GM21529 (cell line): ENCODE measurements at regions not wholly inside any gene's neighbourhood (a gene's known extent, or its start where the extent isn't known, plus 50 kb on each side); places are given as distances from the start of the nearest gene placed in this dataset.
"Not testable (repeated sequence)": the region's sequence is repeated elsewhere in the genome, so short reads cannot be mapped to it uniquely, and the experiment has no call there.

ENCODE experiments used
- ATAC-seq: cut with Tn5 transposase; IDR thresholded peaks from one replicate; pipeline ENCODE4 v1.9.1; 2021; ENCODE audit not compliant: unreplicated experiment

DNA sequence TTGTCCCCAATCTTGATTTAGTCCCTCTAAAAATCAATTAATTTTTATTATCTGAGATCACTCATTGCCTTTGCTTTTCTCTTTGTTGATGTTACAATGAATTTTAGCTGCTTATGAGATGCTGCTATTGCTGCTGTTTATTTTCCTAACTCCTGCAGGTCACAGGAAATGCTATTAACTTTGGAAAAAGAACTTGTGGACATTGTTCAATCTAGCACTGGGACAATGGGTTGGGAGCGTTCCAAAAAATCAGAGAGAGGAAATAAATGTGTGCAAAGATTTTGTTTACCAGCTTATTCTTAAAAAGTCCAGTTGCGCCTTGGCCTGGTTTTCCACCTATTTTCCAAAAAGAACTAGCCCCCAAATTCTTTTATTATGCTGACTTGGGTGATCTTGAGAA is 268.3 kb downstream of the PTH2R start:
- no peak for ATAC-seq

- ATAC-seq: not testable (repeated sequence)
These were observed 279.3 kb downstream of the PTH2R start for GRCh38 chr2:208685929-208686328.

DNA sequence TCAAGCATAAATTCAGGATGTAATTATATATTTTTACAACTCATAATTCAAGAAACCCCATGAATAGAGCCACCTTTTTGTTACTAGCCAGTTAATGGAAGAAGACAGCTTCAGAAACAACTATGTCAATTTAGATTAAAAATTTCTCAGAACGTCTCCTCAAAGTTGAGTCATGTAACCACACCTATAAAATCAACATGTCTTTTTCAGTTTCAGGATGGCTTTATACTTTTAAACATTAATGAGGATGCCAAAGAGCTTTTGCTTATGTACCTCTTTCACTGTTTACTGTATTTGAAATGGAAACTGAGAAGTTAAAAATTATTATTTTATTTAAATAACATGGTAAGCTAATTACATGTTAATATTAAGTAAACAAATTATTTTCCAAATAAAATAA is 280.1 kb downstream of the PTH2R start:
- ATAC-seq: no peak

DNA sequence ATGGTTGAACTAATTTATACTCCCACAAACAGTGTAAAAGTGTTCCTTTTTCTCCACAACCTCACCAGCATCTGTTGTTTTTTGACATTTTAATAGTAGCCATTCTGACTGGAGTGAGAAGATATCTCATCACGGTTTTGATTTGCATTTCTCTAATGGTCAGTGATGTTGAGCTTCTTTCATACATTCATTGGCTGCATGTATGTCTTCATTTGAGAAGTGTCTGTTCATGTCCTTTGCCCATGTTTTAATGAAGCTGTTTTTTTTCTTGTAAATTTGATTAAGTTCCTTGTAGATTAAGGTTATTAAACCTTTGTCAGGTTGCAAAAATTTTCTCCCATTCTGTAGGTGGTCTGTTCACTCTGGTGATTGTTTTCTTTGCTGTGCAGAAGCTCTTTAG is 281.1 kb downstream of the PTH2R start:
- not testable (repeated sequence) for ATAC-seq

GRCh38 chr2:208698114-208698513 is 291.5 kb downstream of the PTH2R start:
- no peak for ATAC-seq

DNA sequence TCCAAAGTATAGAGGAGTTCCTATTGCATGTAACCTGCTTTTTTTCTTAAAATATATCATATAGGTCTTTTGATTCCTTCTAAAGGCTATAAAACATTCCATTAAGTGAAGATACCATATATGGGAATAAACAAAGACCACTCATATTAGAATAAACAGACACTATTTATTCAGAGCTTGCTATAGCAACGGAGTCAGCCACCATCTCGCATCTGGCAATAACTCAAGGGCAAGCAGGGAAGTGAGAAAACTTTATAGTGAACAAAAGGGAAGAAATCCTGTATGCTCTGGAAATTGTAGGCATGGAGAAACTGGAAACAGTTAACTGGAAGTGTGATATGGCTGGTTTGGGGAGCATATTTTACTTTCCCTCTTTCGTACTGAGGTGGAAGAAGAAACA is 301.9 kb downstream of the PTH2R start:
- no peak for ATAC-seq

- ATAC-seq: no peak
These were observed 305.0 kb downstream of the PTH2R start for GRCh38 chr2:208711598-208711997.

DNA sequence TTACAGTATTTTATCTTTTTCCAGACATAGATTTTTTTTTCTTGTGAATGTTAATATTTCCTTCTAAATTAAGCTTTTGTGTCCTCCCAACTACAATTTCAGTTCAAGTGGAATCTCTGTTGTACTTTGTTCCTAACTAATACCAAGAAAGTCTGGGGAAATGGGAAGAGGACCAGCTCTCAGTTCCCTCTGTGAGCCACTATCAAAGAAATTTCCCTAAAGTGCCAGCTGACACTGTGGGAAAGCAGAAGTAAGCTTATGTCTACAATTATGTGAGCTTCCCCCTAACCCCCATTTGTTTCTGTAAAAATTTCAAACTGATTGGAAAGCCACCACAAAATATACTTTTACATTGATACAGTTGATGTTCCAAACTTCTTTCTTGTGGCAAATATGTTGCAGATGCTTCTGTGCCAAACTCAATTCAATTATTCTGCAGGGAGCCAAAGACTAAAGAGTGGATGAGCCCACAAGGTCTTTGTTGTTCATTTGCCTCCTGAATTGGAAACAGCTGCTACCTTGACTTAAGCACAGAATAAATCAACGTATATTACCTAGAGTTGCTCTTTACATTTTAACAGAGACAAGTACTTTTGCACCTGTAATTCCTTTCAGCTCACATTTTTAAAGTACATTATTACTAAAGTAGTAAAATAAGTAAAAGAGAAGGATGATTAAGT is 306.6 kb downstream of the PTH2R start:
- ATAC-seq: no peak

GRCh38 chr2:208718828-208719227 is 312.2 kb downstream of the PTH2R start:
- ATAC-seq: no peak

- ATAC-seq: no peak
These were observed 316.1 kb downstream of the PTH2R start for GRCh38 chr2:208722731-208723130.

DNA sequence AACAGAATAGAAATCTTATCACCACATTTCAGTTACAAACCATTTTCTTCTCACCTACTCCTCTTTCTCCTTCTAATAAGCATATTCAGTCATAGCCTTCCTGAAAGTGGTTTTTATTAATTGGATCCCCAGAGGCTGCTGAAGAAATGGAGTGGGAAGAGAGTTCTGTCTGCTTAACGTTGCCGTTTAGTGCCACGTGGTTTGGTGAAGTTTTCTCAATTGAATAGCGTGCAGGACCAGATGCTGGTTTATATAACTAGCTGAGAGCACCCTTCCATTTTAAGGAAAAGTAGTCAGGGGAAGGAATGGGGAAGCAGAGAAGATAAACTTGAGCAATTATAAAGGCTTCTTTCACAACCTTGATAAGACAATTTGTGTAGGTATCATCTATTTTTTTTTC is 318.7 kb downstream of the PTH2R start:
- ATAC-seq: no peak

- ATAC-seq: no peak
These were observed 319.6 kb downstream of the PTH2R start for GRCh38 chr2:208726242-208726641.

DNA sequence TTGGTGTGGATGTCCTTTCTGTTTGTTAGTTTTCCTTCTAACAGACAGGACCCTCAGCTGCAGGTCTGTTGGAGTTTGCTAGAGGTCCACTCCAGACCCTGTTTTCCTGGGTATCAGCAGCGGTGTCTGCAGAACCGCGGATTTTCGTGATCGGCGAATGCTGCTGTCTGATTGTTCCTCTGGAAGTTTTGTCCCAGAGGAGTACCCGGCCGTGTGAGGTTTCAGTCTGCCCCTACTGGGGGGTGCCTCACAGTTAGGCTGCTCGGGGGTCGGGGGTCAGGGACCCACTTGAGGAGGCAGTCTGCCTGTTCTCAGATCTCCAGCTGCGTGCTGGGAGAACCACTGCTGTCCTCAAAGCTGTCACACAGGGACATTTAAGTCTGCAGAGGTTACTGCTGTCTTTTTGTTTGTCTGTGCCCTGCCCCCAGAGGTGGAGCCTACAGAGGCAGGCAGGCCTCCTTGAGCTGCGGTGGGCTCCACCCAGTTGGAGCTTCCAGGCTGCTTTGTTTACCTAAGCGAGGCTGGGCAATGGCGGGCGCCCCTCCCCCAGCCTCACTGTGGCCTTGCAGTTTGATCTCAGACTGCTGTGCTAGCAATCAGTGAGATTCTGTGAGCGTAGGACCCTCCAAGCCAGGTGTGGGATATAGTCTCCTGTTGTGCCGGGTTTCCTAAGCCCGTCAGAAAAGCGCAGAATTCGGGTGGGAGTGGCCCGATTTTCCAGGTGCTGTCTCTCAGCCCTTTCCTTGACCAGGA is 345.2 kb downstream of the PTH2R start:
- ATAC-seq: not testable (repeated sequence)

DNA sequence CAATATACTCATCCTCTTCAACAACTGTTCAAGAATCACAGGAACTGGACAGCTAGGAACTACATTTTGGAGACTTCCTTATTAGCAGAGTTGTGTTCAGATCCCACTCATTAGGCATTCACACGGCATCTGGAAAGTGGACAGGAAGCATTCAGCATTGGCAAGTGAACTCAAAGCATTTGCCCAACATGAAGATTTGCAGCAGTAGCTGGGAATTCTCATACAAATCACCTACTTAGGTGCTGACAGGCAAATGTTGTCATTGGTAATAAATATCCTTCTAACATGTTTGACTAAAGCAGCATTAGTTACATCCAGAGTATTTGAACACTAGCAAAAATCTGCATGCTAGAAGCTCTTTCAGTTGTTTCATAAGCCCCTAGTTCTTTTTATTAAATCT is 350.8 kb downstream of the PTH2R start:
- ATAC-seq: no peak

DNA sequence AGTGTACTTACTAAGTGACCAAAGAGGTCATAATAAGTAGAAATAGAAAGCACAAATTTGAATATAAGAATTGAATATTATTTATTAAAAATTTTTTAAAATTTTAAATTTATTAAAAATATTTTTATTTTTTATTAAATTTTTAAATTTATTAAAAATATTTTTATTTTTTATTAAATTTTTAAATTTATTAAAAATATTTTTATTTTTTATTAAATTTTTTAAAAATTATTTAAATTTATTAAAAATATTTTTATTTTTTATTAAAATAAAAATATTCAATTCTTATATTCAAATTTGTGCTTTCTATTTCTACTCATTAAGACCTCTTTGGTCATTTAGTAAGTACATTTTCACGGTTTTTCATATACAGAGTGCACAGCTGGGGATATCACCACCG is 366.5 kb downstream of the PTH2R start:
- not testable (repeated sequence) for ATAC-seq

- no peak for ATAC-seq
These were observed 374.6 kb downstream of the PTH2R start for GRCh38 chr2:208781166-208781565.

DNA sequence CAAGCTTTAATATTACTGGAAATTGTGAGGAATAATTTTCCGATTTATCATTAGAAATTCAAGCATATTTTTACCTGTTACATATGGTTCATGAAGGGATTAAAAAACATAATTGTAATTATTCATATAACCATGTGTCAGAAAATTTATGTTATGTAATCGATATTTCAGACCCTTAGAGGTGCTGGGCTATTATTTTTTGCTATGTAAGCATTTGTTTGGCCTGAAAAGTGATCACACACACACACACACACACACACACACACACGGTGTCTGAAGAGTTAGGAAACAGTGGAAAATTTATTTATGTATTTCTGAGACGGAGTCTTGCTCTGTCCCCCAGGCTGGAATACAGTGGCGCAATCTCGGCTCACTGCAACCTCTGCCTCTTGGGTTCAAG is 375.5 kb downstream of the PTH2R start:
- ATAC-seq: no peak

GRCh38 chr2:208783184-208783583 is 376.6 kb downstream of the PTH2R start:
- ATAC-seq: no peak

DNA sequence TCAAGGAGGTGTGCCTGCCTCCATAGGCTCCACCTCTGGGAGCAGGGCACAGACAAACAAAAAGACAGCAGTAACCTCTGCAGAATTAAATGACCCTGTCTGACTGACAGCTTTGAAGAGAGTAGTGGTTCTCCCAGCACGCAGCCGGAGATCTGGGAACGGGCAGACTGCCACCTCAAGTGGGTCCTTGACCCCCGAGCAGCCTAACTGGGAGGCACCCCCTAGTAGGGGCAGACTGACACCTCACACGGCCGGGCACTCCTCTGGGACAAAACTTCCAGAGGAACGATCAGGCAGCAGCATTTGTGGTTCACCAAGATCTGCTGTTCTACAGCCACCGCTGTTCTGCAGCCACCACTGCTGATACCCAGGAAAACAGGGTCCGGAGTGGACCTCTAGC is 378.2 kb downstream of the PTH2R start:
- ATAC-seq: not testable (repeated sequence)

DNA sequence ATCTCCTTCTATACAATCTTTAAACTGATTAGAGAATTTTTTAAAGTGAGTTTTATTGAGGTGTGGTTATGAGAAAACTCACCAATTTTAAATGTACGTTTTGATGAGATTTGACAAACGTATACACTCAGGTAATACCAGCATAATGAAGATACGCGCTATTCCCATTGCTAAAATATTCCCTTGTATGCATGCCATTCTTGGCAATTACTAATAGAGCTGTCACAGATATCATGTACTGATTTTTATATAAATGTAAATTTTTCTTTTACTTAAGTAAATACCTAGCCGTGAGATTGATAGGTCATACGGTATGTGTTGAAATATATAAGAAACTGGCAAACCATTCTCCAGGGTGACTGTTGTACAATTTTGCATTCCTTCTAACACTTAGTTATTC is 384.7 kb downstream of the PTH2R start:
- no peak for ATAC-seq

GRCh38 chr2:208792766-208793165 is 386.2 kb downstream of the PTH2R start:
- no peak for ATAC-seq

DNA sequence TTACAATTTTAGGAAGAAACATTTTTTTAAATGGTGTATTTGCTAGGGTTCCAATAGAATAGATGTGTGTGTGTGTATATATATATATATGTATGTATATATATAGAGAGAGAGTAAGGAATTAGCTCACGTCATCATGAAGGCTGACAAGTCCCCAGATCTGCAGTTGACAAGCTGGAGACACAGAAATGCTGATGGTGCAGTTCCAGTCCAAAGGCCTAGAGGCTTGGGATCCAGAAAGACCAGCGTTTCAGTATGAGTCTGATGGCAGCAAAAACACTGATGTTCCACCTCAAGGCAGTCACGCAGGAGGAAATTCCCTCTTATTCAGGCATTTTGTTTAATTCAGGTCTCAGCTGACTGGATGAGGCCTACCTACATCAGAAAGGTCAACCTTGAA is 386.8 kb downstream of the PTH2R start:
- ATAC-seq: no peak
